T-helper 17 cell (primary cell): ENCODE measurements at regions not wholly inside any gene's neighbourhood (a gene's known extent, or its start where the extent isn't known, plus 50 kb on each side); places are given as distances from the start of the nearest gene placed in this dataset.

Experiments
- ATAC-seq: fragments of 150-1000 bp; cut with Tn5 transposase; 2 replicates; pipeline ENCODE4 v1.10.0; 2021; ENCODE audit warnings: mild to moderate bottlenecking, moderate library complexity
- DNase-seq, 3 donors: peaks; one replicate each; pipeline versions ENCODE4 v3.0.0 to v3.0.0-alpha.2; 2020 to 2021
- H3K9me3 ChIP-seq: one replicate; pipeline ENCODE4 v1.7.0; 2013; ENCODE audit warnings: low read length, mild to moderate bottlenecking; ENCODE audit not compliant: control insufficient read depth, poor library complexity, severe bottlenecking
- H3K27ac Mint-ChIP-seq: one replicate; pipeline ENCODE4 v1.8.0; 2022; ENCODE audit warnings: mild to moderate bottlenecking, moderate library complexity, mixed read lengths
- H3K27me3 Mint-ChIP-seq: one replicate; pipeline ENCODE4 v1.8.0; 2022; ENCODE audit warnings: mixed read lengths
- H3K36me3 Mint-ChIP-seq: one replicate; pipeline ENCODE4 v1.8.0; 2022; ENCODE audit warnings: low read depth, mixed read lengths
- H3K4me1 Mint-ChIP-seq: one replicate; pipeline ENCODE4 v1.8.0; 2022; ENCODE audit warnings: mild to moderate bottlenecking, mixed read lengths
- H3K4me3 Mint-ChIP-seq: one replicate; pipeline ENCODE4 v1.8.0; 2022; ENCODE audit warnings: mild to moderate bottlenecking, moderate library complexity, mixed read lengths

DNA sequence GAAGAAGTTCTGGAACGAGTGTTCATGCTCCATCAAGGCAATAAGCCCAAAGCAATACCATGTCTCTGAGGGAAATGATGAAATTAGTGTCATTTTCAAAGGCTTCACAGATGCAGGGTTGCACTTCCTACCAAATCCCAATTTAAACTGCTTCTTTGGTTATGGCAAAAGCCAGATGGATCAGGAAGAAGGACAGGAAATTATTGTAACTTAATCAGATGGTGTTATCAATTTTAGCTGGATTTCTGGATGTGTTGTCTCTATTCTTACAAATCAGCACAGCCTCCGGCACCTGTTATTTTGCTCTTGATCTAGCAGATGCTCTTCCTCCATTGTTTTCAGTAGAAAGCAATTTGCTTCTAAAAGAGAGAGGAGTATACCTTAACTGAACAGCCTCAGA lies 693.4 kb downstream of the SOCS6 start:
- no peaks in the 10 kb centered on the region for H3K36me3 Mint-ChIP-seq
- no peaks in the 10 kb centered on the region for H3K27me3 Mint-ChIP-seq
- no peak overlapping the region for H3K4me3 Mint-ChIP-seq
- no peaks in the 10 kb centered on the region for H3K4me1 Mint-ChIP-seq
- no peaks in the 10 kb centered on the region for H3K9me3 ChIP-seq
- H3K27ac Mint-ChIP-seq, result no peak overlapping the region
- ATAC-seq (no peak), DNase-seq (no peak)

DNA sequence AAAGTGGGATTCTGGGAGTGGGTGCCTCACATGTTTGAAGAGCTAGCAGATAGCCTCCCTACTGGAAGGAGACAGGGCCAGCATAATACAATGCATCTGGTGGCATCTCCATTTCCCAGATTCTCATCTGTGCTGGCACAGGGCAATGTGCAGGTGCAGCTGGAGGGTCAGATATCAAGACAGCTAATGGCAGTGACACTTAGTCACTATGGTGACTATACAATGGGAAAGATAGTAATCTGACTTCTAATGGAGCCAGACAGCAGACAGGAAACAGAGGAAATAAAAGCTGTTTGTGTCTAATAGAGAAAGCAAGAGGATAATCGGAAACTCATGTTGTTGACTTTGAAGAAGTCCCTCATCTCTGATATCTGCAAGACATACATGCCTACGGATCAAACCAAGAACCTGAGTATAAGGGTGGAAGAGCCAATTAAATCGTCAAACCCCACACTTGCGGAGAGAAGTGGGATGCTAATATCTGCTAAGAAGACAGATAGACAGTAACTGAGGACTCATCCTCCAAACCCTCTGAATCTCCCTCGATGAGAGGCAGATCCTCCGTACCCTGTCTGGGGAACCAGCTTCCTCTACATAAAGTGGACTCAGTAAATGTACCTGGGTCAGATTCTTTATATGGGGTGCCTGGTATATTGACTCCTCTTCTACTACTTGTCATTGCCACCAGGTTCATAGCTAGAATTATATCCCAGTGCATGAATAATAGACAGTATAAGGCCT lies 692.7 kb downstream of the SOCS6 start:
- no peaks in the 10 kb centered on the region for H3K36me3 Mint-ChIP-seq
- DNase-seq (no peak), ATAC-seq (no peak)
- H3K27me3 Mint-ChIP-seq, result no peaks in the 10 kb centered on the region
- H3K9me3 ChIP-seq, result no peaks in the 10 kb centered on the region
- no peak overlapping the region for H3K4me3 Mint-ChIP-seq
- H3K4me1 Mint-ChIP-seq, result no peaks in the 10 kb centered on the region
- H3K27ac Mint-ChIP-seq, result no peak overlapping the region

DNA sequence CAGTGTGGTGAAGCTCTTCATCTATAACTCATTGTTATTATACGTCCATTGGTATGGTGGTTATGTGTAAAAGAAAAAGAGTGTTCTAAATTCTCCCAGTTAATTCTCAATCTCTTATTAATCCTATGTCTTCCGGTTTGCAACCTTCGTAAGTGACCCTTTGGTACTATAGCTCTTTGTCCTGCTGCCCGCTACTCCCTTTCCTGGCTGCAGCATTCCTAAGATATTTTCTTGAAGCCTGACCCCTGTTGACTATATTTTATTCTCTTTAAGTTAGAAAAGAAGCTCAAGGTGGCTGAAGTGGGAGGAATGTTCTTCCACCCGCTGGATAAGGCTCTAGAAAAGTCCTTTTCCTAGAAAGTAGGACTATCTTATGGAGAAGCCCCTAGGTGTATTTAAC lies 684.8 kb downstream of the SOCS6 start:
- Mint-ChIP-seq H3K4me3 (no peak overlapping the region), H3K4me1 (no peaks in the 10 kb centered on the region), H3K27ac (no peak overlapping the region), H3K36me3 (no peaks in the 10 kb centered on the region), H3K27me3 (peaks cover 6% of the 10 kb centered on the region)
- ATAC-seq, result no peak
- DNase-seq, result no peak
- H3K9me3 ChIP-seq, result no peaks in the 10 kb centered on the region

DNA sequence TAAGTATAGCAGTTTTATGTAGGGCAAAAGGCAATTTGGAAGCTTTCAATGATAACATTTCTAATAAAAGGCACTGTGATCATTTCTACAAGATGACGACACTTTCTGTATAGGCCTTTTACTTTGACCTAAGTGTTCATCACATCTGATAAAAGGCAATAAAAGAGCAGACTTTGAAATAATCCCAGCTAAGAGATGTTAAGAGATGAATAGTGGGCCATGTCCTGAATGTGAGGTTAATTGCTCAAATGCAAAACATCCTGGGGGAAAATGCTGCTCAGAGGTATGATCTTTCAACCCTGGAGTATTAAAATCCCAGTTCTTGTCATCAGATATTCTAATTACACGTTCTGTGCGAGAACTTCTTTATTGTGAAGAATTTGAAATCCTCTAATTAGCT lies 677.6 kb downstream of the SOCS6 start:
- no peaks in the 10 kb centered on the region for H3K9me3 ChIP-seq
- Mint-ChIP-seq H3K4me1 (no peaks in the 10 kb centered on the region), H3K27ac (no peak overlapping the region), H3K36me3 (no peaks in the 10 kb centered on the region), H3K4me3 (no peak overlapping the region), H3K27me3 (no peaks in the 10 kb centered on the region)
- DNase-seq (no peak), ATAC-seq (no peak)

DNA sequence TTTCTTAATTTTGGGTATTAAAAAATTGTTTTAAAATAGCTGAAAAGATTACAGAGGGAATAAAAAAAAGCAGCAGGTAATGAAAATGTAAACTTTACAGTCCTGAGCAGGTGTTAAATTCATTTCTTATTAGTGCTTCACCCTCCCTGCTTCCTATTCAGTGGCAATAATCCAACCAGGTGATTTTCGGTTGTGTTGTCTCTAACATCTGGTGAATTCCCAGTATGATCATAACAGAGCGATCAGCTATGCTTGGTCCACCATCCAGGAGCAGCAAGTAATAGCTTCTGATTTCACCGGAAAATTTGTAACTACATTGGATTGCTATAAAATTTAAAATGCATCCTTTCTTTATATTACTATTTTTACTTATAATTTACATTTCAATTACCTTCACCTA lies 673.1 kb downstream of the SOCS6 start:
- no peaks in the 10 kb centered on the region for H3K27me3 Mint-ChIP-seq
- no peak overlapping the region for H3K27ac Mint-ChIP-seq
- H3K36me3 Mint-ChIP-seq, result no peaks in the 10 kb centered on the region

DNA sequence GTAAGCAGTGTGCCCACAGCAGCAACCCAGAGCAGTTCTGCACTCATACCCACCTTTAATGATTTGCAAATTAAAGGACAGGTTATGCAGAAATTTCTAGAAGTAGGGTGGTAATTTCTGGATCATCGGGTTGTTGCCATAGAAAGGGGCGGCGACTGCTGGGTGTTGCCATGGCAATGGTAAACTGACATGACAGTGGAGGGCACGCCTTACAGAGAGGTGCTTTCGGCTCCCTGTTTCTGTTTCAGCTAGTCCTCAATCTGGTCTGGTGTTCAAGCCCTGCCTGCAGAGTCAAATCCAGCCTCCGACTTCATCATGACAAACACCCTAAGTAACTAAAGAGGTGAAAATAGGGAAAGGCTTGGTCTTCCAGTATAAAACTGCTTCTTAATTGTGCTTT lies 667.7 kb downstream of the SOCS6 start:
- ATAC-seq, result no peak
- no peak overlapping the region for H3K4me3 Mint-ChIP-seq

More for the DNA sequence above, 673.1 kb downstream of the SOCS6 start:
- no peak for DNase-seq
- H3K4me1 Mint-ChIP-seq, result no peaks in the 10 kb centered on the region
- no peak for ATAC-seq
- H3K4me3 Mint-ChIP-seq, result no peak overlapping the region
- no peaks in the 10 kb centered on the region for H3K9me3 ChIP-seq

DNA sequence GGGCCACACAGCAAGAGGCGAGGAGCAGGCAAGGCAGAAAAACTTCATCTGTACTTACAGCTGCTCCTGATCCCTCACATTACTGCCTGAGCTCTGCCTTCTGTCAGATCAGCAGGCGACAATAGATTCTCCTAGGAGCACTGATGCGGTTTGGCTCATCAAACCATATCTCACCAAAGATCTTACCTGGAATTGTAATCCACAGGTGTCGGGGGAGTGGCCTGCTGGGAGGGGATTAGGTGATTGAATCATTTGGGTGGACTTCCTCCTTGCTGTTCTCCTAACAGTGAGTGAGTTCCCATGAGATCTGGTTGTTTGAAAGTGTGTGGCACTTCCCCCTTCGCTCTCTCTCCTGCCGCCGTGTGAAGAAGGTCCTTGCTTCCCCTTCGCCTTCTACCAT lies 647.3 kb downstream of the SOCS6 start:
- H3K4me1 Mint-ChIP-seq, result peaks cover 5% of the 10 kb centered on the region
- no peak overlapping the region for H3K4me3 Mint-ChIP-seq
- no peak for DNase-seq
- no peaks in the 10 kb centered on the region for H3K27me3 Mint-ChIP-seq
- H3K27ac Mint-ChIP-seq, result no peak overlapping the region
- no peaks in the 10 kb centered on the region for H3K9me3 ChIP-seq
- no peaks in the 10 kb centered on the region for H3K36me3 Mint-ChIP-seq
- ATAC-seq, result no peak

More for the DNA sequence above, 667.7 kb downstream of the SOCS6 start:
- Mint-ChIP-seq H3K36me3 (no peaks in the 10 kb centered on the region), H3K4me1 (no peaks in the 10 kb centered on the region), H3K27me3 (no peaks in the 10 kb centered on the region), H3K27ac (no peak overlapping the region)
- H3K9me3 ChIP-seq, result no peaks in the 10 kb centered on the region
- no peak for DNase-seq

DNA sequence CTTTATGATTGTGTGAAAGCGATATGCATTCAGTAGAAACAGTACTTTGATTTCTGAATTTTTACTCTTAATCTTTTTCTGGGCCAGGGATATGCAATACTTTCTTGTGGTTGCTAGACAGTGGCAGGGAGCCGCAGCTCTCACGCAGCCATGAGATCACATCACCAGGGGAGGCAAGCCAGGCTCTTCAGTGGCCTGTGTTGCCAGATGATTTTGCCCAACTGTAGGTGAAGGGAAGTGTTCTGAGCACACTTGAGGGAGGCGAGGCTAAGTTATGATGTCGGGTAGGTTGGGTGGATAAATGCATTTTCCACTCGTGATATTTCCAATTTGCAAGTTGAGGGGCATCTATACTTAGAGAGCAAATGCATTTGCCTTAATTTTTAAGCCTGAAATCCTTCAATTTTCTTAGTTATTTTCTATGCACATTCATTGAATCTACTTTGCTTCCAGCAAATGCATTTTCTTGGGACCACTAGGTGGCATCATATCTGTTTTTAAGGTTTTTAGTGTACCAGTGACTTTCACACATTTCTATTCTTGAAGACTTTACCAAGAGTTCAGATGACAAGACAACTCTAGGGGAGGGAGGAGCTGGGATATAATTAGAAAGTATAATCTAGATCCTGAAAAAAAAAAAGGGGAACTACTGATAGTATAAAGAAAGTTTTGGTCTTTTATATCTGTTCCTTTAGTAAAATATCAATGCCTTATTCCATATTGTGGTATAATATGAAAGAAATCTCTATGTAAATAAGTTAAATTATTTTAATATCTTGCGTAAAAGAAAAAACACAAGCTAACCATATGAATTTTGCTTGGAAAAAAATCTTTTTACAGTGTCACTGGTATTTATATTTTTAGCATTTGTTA lies 643.3 kb downstream of the SOCS6 start:
- ATAC-seq (no peak), DNase-seq (no peak)
- H3K4me3 Mint-ChIP-seq, result no peak overlapping the region
- no peak overlapping the region for H3K27ac Mint-ChIP-seq
- H3K4me1 Mint-ChIP-seq, result peaks cover 5% of the 10 kb centered on the region
- H3K36me3 Mint-ChIP-seq, result no peaks in the 10 kb centered on the region
- H3K27me3 Mint-ChIP-seq, result no peaks in the 10 kb centered on the region
- H3K9me3 ChIP-seq, result no peaks in the 10 kb centered on the region

DNA sequence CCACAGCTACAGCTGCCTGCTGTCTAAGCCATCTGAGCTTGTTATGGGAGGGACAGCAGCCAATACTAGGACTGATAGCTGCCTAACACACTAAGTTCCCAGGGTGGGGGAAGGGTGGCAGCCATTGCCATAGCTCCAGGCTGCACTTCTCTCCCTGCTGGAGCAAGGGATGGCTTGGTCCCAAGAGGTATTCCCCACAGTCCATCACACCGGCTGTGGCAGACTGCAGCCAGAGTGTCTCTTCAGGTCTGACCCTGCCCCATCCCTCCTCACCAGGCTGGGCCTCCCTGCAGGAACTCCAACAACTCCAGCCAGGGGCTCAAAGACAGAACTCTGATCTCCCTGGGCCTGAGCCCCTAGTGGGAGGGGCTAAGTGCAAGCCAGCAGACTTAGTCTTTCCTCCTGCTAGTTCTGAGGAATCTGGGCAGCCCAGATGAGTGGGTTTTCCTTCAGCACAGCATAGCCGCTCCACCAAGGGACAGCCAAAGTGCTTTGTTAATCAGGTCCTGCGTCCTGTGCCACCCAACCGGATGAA lies 632.1 kb downstream of the SOCS6 start:
- Mint-ChIP-seq H3K4me3 (no peak overlapping the region), H3K27me3 (no peaks in the 10 kb centered on the region), H3K4me1 (no peaks in the 10 kb centered on the region), H3K36me3 (no peaks in the 10 kb centered on the region), H3K27ac (no peak overlapping the region)
- DNase-seq (no peak), ATAC-seq (no peak)
- H3K9me3 ChIP-seq, result peaks cover 3% of the 10 kb centered on the region

DNA sequence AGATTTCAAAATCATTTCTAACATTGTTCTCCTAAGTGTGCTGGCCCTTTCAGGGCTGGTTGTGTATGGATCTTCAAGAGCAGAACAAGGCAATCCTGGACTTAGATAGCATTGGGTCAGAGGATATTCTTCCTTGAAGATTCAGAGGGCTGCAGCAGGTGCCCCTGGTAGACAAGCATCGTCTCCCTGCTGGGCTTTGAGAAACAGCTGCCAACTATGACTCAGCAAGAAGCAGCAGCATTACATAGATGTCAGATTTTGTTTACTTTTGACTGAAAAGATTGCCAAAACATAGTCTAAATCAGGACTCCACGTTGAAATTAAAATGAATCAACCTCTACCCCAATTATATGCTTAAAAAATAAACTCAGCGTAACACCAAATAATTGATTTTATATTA lies 618.8 kb downstream of the SOCS6 start:
- no peak for ATAC-seq
- DNase-seq, result no peak
- H3K36me3 Mint-ChIP-seq, result no peaks in the 10 kb centered on the region
- H3K4me1 Mint-ChIP-seq, result no peaks in the 10 kb centered on the region
- no peaks in the 10 kb centered on the region for H3K9me3 ChIP-seq
- no peak overlapping the region for H3K4me3 Mint-ChIP-seq
- no peak overlapping the region for H3K27ac Mint-ChIP-seq
- no peaks in the 10 kb centered on the region for H3K27me3 Mint-ChIP-seq

DNA sequence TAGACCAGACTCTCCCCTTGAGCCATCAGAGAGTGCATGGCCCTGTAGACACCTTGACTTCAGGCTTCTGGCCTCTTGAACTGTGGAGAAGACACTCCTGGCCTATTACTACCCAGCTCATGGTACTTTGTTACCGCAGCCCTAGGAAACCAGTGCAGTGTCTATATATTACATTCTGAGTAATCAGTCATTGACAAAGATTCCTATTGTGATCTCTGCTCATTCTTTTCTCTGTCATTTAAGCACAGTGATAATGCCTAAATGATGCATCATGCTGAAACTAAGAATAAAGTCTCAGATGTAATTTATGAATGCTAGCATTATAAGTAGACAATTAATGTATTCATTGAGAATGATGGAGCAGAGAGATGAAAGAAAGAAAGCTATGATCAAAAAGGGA lies 603.5 kb downstream of the SOCS6 start:
- no peak for ATAC-seq
- no peak overlapping the region for H3K27ac Mint-ChIP-seq
- no peaks in the 10 kb centered on the region for H3K36me3 Mint-ChIP-seq
- no peaks in the 10 kb centered on the region for H3K9me3 ChIP-seq
- no peaks in the 10 kb centered on the region for H3K27me3 Mint-ChIP-seq
- DNase-seq, result no peak
- H3K4me1 Mint-ChIP-seq, result no peaks in the 10 kb centered on the region
- no peak overlapping the region for H3K4me3 Mint-ChIP-seq

DNA sequence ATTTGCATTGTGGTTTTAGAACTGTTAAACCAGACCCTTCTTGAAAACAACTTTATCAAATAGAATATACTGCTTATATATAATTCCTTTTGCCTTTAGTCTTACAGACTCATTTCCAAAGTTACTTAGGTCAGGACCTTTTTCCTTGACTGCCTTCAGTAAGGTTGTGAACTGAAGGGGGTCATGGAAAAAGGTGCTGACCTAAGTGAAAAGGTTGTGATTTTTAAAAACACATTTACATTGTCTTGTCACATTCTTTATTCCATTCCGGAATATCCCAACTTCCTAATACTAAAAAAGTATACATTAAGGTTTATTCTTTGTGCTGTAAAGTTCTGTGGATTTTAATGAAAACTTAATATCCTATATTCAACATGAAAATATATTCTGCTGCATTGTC lies 581.4 kb downstream of the SOCS6 start:
- H3K27ac Mint-ChIP-seq, result no peak overlapping the region
- no peak for DNase-seq
- no peaks in the 10 kb centered on the region for H3K4me1 Mint-ChIP-seq
- H3K27me3 Mint-ChIP-seq, result no peaks in the 10 kb centered on the region
- H3K4me3 Mint-ChIP-seq, result no peak overlapping the region
- H3K9me3 ChIP-seq, result no peaks in the 10 kb centered on the region
- no peak for ATAC-seq
- H3K36me3 Mint-ChIP-seq, result no peaks in the 10 kb centered on the region

DNA sequence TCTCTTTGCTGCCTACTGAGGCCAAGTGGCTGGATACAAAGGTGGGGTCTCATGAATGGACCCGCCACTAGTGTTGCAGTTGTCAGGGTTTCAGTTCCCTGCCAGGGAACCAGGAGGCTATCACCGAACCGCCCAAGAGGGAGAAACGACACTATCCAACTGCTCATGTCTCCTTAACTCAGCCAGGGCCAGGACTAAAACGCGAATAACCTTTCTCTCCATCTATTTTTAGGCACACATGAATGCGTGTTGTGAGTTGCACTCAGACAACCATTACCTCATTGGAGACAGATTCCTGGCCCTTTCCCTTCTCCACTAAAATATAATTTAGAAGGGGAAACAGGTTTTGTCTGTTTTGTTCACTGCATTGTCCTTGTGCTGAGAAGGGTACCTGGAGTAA lies 559.5 kb downstream of the SOCS6 start:
- Mint-ChIP-seq H3K27ac (no peak overlapping the region), H3K4me1 (no peaks in the 10 kb centered on the region), H3K36me3 (no peaks in the 10 kb centered on the region)

More for the DNA sequence above, 559.5 kb downstream of the SOCS6 start:
- DNase-seq (no peak), ATAC-seq (no peak)
- Mint-ChIP-seq H3K27me3 (no peaks in the 10 kb centered on the region), H3K4me3 (no peak overlapping the region)
- H3K9me3 ChIP-seq, result no peaks in the 10 kb centered on the region
